PFSK-1 (cell line): ENCODE measurements at regions not wholly inside any gene's neighbourhood (a gene's known extent, or its start where the extent isn't known, plus 50 kb on each side); places are given as distances from the start of the nearest gene placed in this dataset.

Experiments used
- FOXP2 ChIP-seq: optimal IDR thresholded peaks from 2 replicates; pipeline ENCODE3; 2011; ENCODE audit warnings: borderline replicate concordance, control low read depth, inconsistent platforms; ENCODE audit not compliant: insufficient read depth; ENCODE audit errors: extremely low read length, extremely low read depth
- POLR2AphosphoS5 ChIP-seq: IDR thresholded peaks from 2 replicates; pipeline ENCODE4 v1.6.1; 2012; ENCODE audit warnings: low read depth, mild to moderate bottlenecking, control low read depth, low read length, moderate library complexity
- REST ChIP-seq, 2 experiments: IDR thresholded peaks; 2 replicates each; pipeline versions ENCODE4 v1.6.1 to v1.8.0; 2011 to 2012; ENCODE audit warnings: low read depth in 2 of 2, low read length in 2 of 2, control low read depth in 1 of 2, inconsistent platforms in 1 of 2, mild to moderate bottlenecking in 1 of 2, moderate library complexity in 1 of 2; ENCODE audit not compliant: insufficient read depth in 1 of 2
- SIN3A ChIP-seq: IDR thresholded peaks from 2 replicates; pipeline ENCODE4 v1.6.1; 2012; ENCODE audit warnings: mild to moderate bottlenecking, low read length, moderate library complexity, borderline replicate concordance; ENCODE audit not compliant: insufficient read depth
- TAF1 ChIP-seq: IDR thresholded peaks from 2 replicates; pipeline ENCODE4 v1.6.1; 2012; ENCODE audit warnings: low read length, control low read depth, borderline replicate concordance; ENCODE audit not compliant: insufficient read depth

GRCh38 chr4:63678358-63678931 lies 730.8 kb downstream of the TECRL start:
- TF ChIP-seq TAF1 (no peak), SIN3A (no peak), POLR2AphosphoS5 (no peak), REST (IDR thresholded peaks at IDR 0.05; ENCODE audit: insufficient read depth in 1 of 2, low read depth in 2 of 2, low read length in 2 of 2) (no peak), FOXP2 (no peak)
